Heart right ventricle (tissue), 16 donors: ENCODE measurements at regions not wholly inside any gene's neighbourhood (a gene's known extent, or its start where the extent isn't known, plus 50 kb on each side); places are given as distances from the start of the nearest gene placed in this dataset.

Source experiments
- ATAC-seq, 8 donors: fragments of 200-7000 bp; cut with Tn5 transposase; one replicate each; pipeline ENCODE4 v1.9.1; 2020; ENCODE audit warnings: mild to moderate bottlenecking in 8 of 8, moderate library complexity in 8 of 8, moderate number of reproducible peaks in 1 of 8
- DNase-seq, 2 donors: peaks; one replicate each; pipeline ENCODE4 v3.0.0-alpha.2; 2020
- H3K27ac ChIP-seq, 10 donors: fragments of 200-600 bp; sonication (generic) in 2 of 10; one replicate each; pipeline versions ENCODE4 v1.5.0 to v1.8.0; 2020 to 2022; ENCODE audit warnings: mild to moderate bottlenecking in 3 of 10
- H3K27me3 ChIP-seq, 7 donors: fragments of 200-600 bp; one replicate each; pipeline ENCODE4 v1.8.0; 2021 to 2022; ENCODE audit warnings: mild to moderate bottlenecking in 2 of 7
- H3K36me3 ChIP-seq, 9 donors: fragments of 200-600 bp; sonication (generic) in 1 of 9; one replicate each; pipeline versions ENCODE4 v1.5.0 to v1.8.0; 2020 to 2022; ENCODE audit warnings: mild to moderate bottlenecking in 2 of 9
- H3K4me1 ChIP-seq, 9 donors: fragments of 200-600 bp; sonication (generic) in 1 of 9; one replicate each; pipeline versions ENCODE4 v1.5.0 to v1.8.0; 2020 to 2022; ENCODE audit warnings: mild to moderate bottlenecking in 4 of 9
- H3K4me3 ChIP-seq, 10 donors: fragments of 200-600 bp; sonication (generic) in 2 of 10; one replicate each; pipeline versions ENCODE4 v1.5.0 to v1.8.0; 2020 to 2022; ENCODE audit warnings: mild to moderate bottlenecking in 7 of 10, moderate library complexity in 2 of 10
- H3K9me3 ChIP-seq, 11 donors: fragments of 200-600 bp in 10 of 11; sonication (generic) in 2 of 11; one replicate each; pipeline versions ENCODE4 v1.5.0 to v1.8.0; 2013 to 2022; ENCODE audit warnings: mild to moderate bottlenecking in 2 of 11, control low read depth in 1 of 11, moderate library complexity in 1 of 11
- CTCF ChIP-seq, 9 donors: fragments of 200-600 bp; sonication (generic) in 2 of 9; IDR thresholded peaks; one replicate each; pipeline versions ENCODE4 v1.5.0 to v1.8.0; 2021 to 2022; ENCODE audit warnings: antibody characterized with exemption in 9 of 9, mild to moderate bottlenecking in 5 of 9, moderate library complexity in 1 of 9
- WGBS, 2 donors: extraction: QIAGEN DNeasy Blood & Tissue Kit; methylation state at CpG; one replicate each; pipeline ENCODE4 v1.1.7; 2013; ENCODE audit warnings: inconsistent platforms in 1 of 2; 5-methylcytosine and 5-hydroxymethylcytosine counted together
- intact Hi-C, 10 donors: fragments of 100-400 bp; cut with DNase I; formaldehyde crosslinking; loops; one replicate each; pipeline versions ENCODE4 v1.11.1 to v1.14.2; 2022
- donor health status: Arrhythmogenic right ventricular cardiomyopathy.
- donor health status: ischemic (EF 13 %, LVEDD 7.1; RV severe dilation, severe dysfunction).
- donor health status: healthy with polysubstance abuse.
- donor health status: DM: no; HTN: yes; CAD: no.
- donor health status: DM: no; HTN: no; CAD: no.
- donor health status: ischemic (EF 25% LVEDD 6.9; RV normal size, moderate dysfunction).
- donor health status: ischemic (EF 25% LVEDD 5.7; RV mildly dilated, moderate dysfunction).
- donor health status: healthy.
- donor health status: DM: yes; HTN: yes; CAD: no.
- donor health status: Ischemic cardiomyopathy.
- donor health status: ischemic (EF 35%, LVEDD 5.7; RV mildly dilated, moderate dysfunction).
- donor health status: nonischemic (EF 11% LVEDD 7.7; RV severe dilation, severe dysfunction).
- donor health status: DM: yes; HTN: yes; CAD: no.
- donor health status: PGD.
- donor health status: ischemic (EF 29% LVEDD 5.4; RV normal size, mild dysfunction).
- donor health status: nonischemic (EF 23%, LVEDD 6.1; RV moderate dilation, normal function).

- 44 to 46% methylated on average over 4 of the region's 4 CpGs for WGBS, 2 donors
- TF ChIP-seq CTCF (IDR thresholded peaks at IDR 0.05): no peak
- no peaks in the 10 kb centered on the region for H3K36me3 ChIP-seq
- intact Hi-C loops: no loop called here
- no peak for DNase-seq
- peak in 2 of 8 donors; percentile 7 to 13 for ATAC-seq
- no peaks in the 10 kb centered on the region for H3K9me3 ChIP-seq
- no peak overlapping the region for H3K4me3 ChIP-seq
- H3K4me1 ChIP-seq: peaks cover 0 to 28% (median 8%) of the 10 kb centered on the region in 9 donors
- H3K27me3 ChIP-seq: peaks cover 0 to 5% (median 0%) of the 10 kb centered on the region in 7 donors
- H3K27ac ChIP-seq: peak overlapping the region in 2 of 10 donors; percentile 21 to 22
Observed at GRCh38 chr11:133711545-133711944, 133.8 kb downstream of the SPATA19 start.

- Histone ChIP-seq H3K4me3 (no peak overlapping the region), H3K4me1 (peaks cover 0 to 28% (median 8%) of the 10 kb centered on the region in 9 donors), H3K36me3 (no peaks in the 10 kb centered on the region), H3K9me3 (no peaks in the 10 kb centered on the region), H3K27me3 (peaks cover 0 to 5% (median 0%) of the 10 kb centered on the region in 7 donors), H3K27ac (no peak overlapping the region)
- intact Hi-C loops: no loop called here
- WGBS, 2 donors: 41 to 42% methylated on average over 4 of the region's 4 CpGs
- ATAC-seq: peak in 5 of 8 donors; percentile 42 to 83 (median 50)
- TF ChIP-seq CTCF (IDR thresholded peaks at IDR 0.05): no peak
- DNase-seq: no peak
Observed at GRCh38 chr11:133710681-133711240, 134.6 kb downstream of the SPATA19 start.

GRCh38 chr11:133710241-133710640 is 135.1 kb downstream of the SPATA19 start:
- DNase-seq (no peak), ATAC-seq (no peak)
- Histone ChIP-seq H3K4me1 (peaks cover 0 to 28% (median 8%) of the 10 kb centered on the region in 9 donors), H3K4me3 (no peak overlapping the region), H3K9me3 (no peaks in the 10 kb centered on the region), H3K27me3 (peaks cover 0 to 5% (median 0%) of the 10 kb centered on the region in 7 donors), H3K36me3 (no peaks in the 10 kb centered on the region), H3K27ac (no peak overlapping the region)
- WGBS, 2 donors: 82 to 97% methylated on average over 3 of the region's 3 CpGs
- intact Hi-C loops: no loop called here
- no peak for TF ChIP-seq CTCF (IDR thresholded peaks at IDR 0.05)

- intact Hi-C loops: no loop called here
- Histone ChIP-seq H3K4me1 (peaks cover 0 to 28% (median 8%) of the 10 kb centered on the region in 9 donors), H3K36me3 (no peaks in the 10 kb centered on the region), H3K27ac (no peak overlapping the region), H3K27me3 (no peaks in the 10 kb centered on the region), H3K4me3 (no peak overlapping the region), H3K9me3 (no peaks in the 10 kb centered on the region)
- no peak for TF ChIP-seq CTCF (IDR thresholded peaks at IDR 0.05)
- WGBS, 2 donors: 84 to 91% methylated on average over 5 of the region's 5 CpGs
- DNase-seq (no peak), ATAC-seq (no peak)
Observed at GRCh38 chr11:133708547-133709051, 136.7 kb downstream of the SPATA19 start.
